NCI-H2107 treated with DMSO at 0.1 percent for 48 hours (cell line): ENCODE measurements at regions not wholly inside any gene's neighbourhood (a gene's known extent, or its start where the extent isn't known, plus 50 kb on each side); places are given as distances from the start of the nearest gene placed in this dataset.
"Not testable (repeated sequence)": the region's sequence is repeated elsewhere in the genome, so short reads cannot be mapped to it uniquely, and the experiment has no call there.

Experiments used
- DNase-seq: peaks from one replicate; lab custom pipeline; 2025; ENCODE audit not compliant: unreplicated experiment; lab: John Stamatoyannopoulos, UW

DNA sequence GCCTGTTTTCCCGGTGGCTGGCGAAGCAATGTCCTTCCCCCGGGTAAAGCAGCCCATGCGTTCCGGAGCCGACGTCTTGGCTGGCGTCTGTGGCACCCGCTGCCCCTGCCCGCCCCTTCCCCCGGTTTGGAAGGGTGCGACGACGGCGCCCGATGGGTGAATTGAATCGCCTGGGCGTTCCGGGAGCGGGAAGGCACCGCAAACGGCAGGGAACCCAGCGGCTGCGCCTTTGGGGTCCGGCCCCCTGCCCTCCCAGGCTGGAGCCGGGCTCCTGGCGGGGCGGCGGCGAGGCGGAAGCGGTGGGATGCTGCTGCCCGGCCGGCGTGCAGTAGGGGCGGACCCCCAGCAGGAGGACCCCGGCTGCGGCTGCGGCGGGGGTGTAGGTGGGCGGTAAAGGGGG is 123.6 kb upstream of the RHOU start:
- DNase-seq: not testable (repeated sequence)

DNA sequence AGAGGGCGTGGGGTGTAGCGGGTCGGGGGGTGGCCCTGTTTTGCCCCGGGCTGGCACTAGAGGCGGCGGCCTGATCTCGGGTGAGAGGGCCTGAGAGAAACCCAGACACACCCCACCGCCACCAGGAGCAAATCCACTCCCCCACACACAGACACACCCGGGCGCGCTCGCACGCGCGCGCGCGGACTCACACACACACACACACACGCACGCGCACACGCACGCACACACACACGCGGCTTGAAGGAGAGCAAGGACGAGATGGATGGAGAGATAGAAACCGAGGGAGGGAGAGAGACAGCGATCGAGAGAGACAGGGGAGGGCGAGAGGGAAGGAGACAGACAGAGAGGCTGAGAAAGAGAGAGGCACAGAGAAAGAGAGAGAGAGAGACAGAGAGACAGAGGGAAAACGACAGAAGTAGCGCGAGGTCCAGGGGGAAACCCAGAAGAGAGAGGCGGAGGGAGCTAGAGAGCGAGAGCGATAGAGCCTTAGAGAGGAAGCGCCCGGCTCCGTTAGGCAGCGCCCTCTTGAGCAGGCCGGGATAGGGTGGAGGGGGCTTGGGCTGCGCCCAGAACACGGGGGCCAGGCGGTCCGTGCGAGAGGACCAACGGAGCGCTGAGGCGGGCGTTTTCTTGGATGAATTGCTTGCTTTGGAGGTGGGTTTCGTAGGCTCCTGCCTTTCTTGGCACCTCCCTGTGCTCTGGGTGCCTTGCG is 113.1 kb upstream of the RHOU start:
- DNase-seq: not testable (repeated sequence)

DNA sequence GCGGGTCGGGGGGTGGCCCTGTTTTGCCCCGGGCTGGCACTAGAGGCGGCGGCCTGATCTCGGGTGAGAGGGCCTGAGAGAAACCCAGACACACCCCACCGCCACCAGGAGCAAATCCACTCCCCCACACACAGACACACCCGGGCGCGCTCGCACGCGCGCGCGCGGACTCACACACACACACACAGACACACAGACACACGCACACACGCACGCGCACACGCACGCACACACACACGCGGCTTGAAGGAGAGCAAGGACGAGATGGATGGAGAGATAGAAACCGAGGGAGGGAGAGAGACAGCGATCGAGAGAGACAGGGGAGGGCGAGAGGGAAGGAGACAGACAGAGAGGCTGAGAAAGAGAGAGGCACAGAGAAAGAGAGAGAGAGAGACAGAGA is 108.8 kb upstream of the RHOU start:
- DNase-seq: not testable (repeated sequence)

DNA sequence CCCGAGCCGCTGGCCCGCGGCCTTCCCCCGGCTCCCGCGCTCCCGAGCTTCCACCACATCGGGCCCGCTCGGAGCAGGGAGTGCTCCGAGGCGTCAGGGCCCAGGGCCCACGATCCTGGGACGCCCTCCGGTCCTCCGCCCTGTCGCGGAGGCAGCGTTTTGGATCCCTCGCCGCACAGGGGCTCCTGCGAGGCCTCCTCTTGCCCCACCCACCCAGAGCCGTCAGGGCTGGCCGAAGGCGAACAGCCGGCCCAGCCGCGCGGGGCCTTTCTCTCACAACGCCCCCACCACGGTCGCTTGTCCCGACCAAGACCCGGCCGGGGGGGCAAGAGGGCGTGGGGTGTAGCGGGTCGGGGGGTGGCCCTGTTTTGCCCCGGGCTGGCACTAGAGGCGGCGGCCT is 102.4 kb upstream of the RHOU start:
- not testable (repeated sequence) for DNase-seq

DNA sequence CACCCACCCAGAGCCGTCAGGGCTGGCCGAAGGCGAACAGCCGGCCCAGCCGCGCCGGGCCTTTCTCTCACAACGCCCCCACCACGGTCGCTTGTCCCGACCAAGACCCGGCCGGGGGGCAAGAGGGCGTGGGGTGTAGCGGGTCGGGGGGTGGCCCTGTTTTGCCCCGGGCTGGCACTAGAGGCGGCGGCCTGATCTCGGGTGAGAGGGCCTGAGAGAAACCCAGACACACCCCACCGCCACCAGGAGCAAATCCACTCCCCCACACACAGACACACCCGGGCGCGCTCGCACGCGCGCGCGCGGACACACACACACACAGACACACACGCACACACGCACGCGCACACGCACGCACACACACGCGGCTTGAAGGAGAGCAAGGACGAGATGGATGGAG is 100.0 kb upstream of the RHOU start:
- DNase-seq: not testable (repeated sequence)

DNA sequence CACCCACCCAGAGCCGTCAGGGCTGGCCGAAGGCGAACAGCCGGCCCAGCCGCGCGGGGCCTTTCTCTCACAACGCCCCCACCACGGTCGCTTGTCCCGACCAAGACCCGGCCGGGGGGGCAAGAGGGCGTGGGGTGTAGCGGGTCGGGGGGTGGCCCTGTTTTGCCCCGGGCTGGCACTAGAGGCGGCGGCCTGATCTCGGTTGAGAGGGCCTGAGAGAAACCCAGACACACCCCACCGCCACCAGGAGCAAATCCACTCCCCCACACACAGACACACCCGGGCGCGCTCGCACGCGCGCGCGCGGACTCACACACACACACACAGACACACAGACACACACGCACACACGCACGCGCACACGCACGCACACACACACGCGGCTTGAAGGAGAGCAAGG is 97.8 kb upstream of the RHOU start:
- DNase-seq: not testable (repeated sequence)

DNA sequence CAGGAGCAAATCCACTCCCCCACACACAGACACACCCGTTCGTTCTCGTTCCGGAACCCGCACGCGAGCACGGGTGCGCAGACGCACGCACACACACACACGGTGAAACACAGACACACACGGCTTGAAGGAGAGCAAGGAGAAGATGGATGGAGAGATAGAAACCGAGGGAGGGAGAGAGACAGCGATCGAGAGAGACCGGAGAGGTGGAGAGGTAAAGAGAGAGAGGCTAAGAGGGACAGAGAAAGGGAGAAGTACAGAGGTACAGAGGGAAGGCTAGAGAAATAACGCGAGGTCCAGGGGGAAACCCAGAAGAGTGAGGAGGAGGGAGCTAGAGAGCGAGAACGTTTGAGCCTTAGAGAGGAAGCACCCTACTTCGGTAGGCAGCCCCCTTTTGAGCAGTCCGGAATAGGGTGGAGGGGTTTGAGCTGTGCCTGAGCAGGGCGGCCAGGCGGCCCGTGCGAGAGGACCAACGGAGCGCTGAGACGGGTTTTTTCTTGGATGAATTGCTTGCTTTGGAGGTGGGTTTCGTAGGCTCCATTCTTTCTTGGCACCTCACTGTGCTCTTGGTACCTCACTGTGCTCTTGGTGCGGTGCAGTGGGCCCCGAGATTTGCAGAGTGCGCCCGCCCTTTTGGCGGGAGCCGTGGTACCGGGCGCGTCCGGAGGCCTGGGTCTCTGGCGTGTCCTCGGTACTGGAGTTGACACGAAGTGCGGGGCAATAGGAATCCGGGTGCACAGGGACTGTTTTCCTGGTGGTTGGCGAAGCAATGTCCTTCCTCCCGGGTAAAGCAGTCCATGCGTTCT is 88.4 kb upstream of the RHOU start:
- peak; percentile 48 for DNase-seq

DNA sequence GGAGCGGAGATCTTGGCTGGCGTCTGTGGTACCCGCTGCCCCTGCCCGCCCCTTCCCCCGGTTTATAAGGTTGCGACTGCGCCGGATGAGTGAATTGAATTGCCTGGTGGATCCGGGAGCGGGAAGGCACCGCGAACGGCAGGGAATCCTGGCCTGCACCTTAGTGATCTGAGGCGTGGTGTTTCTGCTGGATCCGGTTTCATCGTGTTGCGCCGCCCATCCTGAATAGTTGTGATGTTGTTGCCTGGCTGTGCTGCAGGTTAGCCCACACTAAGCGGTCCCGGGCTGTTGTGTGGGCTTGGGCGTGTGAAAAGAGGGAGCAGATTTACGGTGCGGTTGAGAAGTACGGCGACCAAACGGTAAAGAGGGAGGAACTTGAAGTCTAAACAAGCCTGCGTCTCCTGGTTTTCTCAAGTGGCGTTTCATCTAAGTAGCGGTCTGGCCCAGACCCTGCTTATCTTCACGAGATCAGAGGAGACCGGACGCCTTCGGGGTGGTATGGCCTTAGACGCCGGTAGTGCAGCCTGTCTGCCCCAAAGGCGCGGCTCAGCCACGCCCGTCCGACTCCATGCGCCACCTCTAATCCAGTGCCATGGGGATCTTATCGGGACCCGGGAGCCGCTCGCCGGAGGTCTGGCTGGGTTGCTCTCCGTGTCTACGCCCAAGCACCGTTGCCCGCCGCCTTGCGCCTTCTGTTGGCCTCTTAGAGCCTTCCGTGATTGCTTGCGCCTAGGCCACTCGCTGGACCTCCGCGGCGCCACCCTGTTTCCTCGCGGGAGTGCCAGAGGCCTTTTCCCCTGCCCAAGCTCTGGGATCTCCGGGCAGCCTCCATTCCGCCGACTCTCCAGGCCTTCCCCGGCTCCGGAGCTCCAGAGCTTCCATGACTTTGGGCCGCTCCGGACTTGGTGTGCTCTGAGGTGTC is 87.5 kb upstream of the RHOU start:
- DNase-seq: peak; percentile 75

DNA sequence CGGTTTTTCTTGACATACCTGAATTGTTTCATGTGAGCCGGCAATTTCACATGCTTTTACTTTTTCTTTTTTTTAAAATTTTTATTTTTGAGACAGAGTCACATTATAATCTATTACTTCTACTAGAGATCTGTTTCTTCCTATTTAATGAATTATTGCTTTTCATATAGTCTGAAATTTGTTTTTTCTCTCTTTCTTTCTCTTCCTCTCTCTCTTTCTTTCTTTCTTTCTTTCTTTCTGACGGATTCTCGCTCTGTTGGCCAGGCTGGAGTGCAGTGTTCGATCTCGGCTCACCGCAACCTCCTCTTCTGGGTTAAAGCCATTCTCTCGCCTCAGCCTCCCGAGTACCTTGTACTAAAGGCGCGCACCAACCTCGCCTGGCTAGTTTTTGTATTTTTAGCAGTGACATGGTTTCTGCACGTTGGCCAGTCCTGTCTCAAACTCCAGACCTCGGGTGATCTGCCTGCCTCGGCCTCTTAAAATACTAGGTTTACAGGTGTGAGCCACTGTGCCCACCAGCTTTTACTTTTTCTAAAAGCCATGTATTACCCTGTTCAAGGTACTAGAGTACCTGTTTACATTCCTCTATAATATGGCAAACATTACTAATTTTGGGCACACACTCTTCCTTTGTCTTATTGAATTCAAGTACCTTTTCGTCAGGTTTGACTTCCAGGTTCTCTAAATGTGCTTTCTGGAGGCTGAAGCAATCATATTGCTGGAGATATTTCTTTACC is 86.5 kb upstream of the RHOU start:
- DNase-seq: no peak

DNA sequence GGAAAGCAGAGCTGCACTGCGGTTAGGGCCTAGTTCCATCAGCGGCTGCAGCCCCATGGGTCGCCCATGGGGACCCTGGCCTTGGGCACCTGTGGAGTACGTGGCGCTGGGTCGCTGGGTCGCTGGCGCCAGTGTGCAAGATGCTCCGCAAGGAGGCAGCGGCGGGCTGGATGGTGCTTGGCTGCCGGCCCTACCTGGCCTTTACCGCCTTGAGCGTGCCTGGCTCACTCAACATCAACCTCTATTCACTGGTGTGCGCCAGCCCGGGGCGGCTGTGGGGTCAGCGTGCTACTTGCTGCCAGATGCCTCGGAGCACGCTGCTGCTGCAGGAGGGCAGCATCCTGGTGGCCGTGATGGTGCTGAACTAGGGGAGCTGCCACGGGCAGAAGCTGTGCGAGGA is 85.1 kb upstream of the RHOU start:
- DNase-seq: no peak

DNA sequence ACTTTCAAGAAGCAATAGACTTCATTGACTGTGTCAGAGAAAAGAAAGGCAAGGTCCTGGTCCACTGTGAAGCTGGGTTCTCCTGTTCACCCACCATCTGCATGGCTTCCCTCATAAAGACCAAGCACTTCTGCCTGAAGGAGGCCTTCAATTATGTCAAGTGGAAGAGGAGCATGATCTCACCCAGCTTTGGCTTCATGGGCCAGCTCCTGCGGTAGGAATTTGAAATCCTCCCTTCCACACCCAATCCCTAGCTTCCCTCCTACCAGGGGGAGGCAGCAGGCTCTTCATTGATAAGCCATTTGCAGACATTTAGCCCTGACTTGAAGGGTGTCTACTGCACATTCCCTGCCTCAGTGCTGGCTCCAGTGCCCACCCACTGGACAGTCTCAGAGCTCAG is 84.3 kb upstream of the RHOU start:
- DNase-seq: no peak

DNA sequence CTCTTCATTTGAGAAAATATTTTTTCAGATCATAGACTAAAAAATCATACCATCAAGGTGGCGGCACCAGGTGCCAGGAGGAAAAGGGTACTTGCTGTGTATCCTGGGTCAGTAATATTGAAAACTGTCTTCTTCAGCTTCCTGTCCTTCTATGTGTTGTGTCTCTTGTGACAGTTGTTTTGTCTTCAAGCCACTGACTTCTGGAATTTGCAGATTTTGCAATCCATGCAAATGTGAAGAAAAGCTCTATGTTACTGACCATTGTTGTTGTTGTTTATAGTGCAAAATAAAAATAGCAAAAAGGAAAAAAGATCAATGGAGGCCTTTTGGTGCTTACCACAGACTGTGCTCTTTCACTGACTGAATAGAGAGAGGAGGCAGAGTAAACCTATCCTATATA is 83.2 kb upstream of the RHOU start:
- DNase-seq: no peak

DNA sequence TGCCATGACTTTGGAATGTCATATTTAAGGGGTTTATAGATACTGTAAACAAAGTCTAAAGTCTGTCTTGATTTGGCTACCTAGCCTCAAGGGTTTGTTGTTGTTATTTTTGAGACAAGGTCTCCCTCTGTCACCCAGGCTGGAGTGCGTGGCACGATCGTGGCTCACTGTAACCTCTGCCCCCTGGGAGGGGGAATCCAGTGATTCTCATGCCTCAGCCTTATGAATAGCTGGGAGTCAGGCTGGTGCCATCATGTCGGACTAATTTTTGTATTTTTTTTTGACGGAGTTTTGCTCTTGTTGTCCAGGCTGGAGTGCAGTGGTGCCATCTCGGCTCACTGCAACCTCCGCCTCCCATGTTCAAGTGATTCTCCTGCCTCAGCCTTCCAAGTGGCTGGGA is 82.2 kb upstream of the RHOU start:
- DNase-seq: not testable (repeated sequence)

DNA sequence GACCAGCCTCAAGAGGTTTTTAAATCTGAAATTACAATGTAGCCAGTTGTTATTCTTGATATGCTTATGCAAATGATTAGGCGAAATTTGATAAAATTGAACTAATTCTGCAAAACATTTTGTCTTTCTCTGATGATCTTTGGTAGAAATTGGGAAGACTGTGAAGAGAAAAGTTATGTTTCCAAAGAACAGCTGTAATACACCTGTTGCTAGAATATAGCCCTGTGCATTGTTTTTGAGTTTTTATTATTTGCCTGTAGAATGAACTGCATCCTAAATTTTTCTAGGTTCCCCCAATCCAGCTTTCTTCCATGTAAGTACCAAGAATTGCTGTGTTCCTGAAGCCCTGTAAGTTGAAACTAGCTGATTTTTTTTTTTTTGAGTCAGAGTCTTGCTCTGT is 81.5 kb upstream of the RHOU start:
- no peak for DNase-seq

DNA sequence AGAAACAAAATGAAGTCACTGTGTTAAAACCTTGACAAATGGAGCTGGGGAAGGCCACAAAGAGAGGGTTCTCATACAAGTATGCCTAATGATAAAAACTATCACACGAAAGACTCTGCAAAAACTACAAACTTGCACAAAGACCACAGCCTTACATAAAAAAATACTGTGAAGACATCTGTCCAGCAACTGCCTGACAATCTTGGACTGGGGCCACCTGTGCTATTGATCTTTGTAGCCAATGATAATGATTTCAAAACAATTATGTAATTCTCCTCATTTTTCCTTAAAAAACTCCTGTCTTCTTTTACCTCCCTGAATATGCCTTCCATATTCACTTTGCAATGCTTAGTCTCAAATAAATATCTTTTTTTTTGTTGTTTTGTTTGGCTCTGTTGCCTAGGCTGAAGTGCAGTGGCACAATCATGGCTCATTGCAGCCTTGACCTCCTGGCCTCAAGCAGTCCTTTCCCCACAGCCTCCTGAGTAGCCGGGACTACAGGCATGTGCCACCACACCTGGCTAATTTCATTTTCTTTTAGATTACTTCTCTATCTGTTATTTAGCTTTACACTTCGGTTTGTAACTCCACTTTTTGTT is 79.4 kb upstream of the RHOU start:
- no peak for DNase-seq

DNA sequence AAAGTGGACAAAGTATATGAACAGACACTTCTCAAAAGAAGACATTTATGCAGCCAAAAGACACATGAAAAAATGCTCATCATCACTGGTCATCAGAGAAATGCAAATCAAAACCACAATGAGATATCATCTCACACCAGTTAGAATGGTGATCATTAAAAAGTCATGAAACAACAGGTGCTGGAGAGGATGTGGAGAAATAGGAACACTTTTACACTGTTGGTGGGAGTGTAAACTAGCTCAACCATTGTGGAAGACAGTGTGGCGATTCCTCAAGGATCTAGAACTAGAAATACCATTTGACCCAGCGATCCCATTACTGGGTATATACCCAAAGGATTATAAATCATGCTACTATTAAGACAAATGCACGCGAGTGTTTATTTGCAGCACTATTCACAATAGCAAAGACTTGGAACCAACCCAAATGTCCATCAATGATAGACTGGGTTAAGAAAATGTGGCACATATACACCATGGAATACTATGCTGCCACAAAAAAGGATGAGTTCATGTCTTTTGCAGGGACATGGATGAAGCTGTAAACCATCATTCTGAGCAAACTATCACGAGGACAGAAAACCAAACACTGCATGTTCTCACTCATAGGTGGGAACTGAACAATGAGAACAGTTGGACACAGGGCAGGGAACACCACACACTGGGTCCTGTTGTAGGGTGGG is 73.1 kb upstream of the RHOU start:
- not testable (repeated sequence) for DNase-seq

DNA sequence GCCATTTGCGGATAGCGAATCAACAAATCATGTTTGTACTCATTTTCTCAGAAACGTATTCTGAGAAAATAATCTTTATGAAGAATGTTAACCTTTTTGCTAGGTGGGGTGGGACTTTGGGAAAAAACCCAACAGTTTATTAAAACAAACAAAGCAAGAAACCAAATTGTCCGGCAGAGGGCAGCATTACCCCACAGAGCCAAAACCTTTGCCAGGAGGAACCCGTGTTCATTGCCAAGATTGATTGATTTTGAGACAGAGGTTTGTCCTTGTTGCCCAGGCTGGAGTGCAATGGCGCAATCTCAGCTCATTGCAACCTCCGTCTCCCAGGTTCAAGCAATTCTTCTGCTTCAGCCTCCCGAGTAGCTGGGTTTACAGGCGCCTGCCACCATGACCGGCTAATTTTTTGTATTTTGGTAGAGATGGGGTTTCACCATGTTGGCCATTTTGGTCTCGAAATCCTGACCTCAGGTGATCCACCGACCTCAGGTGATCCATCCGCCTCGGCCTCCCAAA is 70.8 kb upstream of the RHOU start:
- DNase-seq: peak; percentile 84

DNA sequence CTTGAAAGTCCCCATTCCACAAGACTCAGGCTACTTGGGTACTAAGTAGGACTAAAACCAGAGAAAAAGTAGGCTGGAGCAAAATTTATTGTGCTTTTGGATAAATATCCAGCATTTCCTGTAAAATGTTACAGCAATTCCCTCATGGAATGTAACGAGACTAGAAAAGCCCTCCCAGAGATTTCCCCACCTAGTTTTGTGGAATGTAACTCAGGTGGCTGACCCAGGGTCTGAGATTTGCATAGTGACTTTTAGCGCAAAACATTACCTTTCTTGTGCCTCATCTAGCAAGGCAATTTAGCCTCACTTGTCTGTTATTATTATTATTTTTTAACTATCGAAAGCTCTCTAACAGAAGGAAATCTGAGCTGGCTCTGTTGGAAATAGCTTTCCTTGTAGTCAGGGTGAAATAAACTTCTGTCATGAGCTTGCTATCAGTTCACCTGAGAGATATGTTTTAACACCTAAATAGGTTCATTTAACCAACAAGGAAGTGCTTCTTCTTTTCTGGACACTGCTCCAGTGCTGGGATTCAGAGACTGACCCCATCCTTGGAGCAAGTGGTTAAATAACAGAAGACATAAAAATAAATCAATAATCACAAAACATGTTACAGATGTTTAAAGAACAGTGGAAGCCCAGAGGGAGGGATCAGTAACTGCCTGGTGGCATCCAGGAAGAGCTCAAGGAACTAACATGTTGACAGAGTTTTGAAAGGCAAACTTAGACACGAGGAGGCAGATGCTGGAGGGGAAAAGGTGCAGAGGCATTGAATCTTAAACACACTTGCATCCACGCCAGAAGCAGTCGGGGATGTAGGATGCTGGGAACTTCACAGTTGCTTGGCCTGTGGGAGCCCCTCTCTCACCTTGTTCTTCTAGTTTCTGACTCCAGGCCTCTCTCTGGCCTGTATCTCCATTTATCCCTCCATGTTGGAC is 68.3 kb upstream of the RHOU start:
- DNase-seq: no peak
